ENCODE measurements at regions not wholly inside any gene's neighbourhood (a gene's known extent, or its start where the extent isn't known, plus 50 kb on each side); places are given as distances from the start of the nearest gene placed in this dataset.
"Not testable (repeated sequence)": the region's sequence is repeated elsewhere in the genome, so short reads cannot be mapped to it uniquely, and the experiment has no call there.

- not testable (repeated sequence) for DNase-seq (ENCODE audit: low spot score)
These were observed 136.6 kb downstream of the RTP5 start for GRCh38 chr2:242006091-242006634.

DNA sequence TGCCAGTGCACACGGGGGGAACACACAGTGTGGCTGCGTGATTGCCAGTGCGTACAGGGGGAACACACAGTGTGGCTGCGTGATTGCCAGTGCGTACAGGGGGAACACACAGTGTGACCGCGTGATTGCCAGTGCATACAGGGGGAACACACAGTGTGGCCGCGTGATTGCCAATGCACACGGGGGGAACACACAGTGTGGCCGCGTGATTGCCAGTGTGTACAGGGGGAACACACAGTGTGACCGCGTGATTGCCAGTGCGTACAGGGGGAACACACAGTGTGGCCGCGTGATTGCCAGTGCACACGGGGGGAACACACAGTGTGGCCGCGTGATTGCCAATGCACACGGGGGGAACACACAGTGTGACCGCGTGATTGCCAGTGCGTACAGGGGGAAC is 139.4 kb downstream of the RTP5 start:
- not testable (repeated sequence) for DNase-seq (ENCODE audit: low spot score)

DNA sequence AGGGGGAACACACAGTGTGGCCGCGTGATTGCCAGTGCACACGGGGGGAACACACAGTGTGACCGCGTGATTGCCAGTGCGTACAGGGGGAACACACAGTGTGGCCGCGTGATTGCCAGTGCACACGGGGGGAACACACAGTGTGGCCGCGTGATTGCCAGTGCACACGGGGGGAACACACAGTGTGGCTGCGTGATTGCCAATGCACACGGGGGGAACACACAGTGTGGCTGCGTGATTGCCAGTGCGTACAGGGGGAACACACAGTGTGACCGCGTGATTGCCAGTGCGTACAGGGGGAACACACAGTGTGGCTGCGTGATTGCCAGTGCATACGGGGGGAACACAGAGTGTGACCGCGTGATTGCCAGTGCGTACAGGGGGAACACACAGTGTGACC is 140.3 kb downstream of the RTP5 start:
- not testable (repeated sequence) for DNase-seq (ENCODE audit: low spot score)

- DNase-seq (ENCODE audit: low spot score), result peak; percentile 4
These were observed 141.0 kb downstream of the RTP5 start for GRCh38 chr2:242010252-242011166.

DNA sequence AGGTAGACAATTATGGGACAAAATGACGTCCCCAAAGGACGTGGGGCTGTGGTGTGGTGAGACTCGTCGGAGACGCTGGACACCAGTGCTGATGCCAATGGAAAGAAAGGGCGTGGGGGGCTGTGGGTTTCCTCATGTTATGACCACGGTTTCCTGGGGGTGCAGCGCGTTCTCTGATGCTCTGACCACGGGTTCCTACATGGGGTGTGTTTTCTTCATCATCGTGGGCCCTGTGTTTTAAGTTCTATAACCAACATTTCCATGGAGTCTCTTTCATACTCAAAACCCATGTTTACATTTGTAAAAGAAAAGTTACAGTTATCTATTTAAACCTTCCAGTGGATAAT is 141.6 kb downstream of the RTP5 start:
- no peak for DNase-seq (ENCODE audit: low spot score)

GRCh38 chr2:242011516-242011915 is 142.0 kb downstream of the RTP5 start:
- peak; percentile 22 for DNase-seq (ENCODE audit: low spot score)

DNA sequence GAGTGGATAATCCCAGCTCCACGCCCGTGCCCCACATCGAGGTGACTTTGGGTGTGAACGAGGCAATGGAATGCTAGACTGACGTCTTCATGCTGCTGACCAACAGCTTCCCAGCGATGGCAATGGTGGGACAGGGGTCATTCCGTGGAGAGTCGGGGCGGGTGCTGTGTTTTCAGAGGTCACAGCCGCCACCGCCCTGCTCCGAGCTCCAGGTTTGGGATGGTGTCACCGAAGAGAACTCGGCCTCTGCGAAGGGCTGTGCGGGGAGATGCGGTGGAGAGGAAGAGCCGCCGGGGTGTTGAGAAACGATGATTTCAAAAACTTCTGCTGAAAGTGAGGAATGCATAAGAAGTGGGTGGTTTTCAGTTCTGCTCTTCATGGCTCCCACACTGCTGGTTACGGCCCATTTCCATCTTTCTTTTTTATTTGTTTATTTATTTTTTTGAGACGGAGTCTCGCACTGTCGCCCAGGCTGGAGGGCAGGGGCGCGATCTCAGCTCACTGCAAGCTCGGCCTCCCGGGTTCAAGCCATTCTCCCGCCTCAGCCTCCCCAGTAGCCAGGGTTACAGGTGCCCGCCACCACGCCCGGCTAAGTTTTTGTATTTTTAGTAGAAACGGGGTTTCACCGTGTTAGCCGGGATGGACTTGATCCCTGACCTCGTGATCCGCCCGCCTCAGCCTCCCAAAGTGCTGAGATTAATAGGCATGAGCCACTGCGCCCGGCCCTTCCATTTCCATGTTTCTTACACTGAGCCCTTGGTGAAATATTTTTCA is 142.6 kb downstream of the RTP5 start:
- DNase-seq (ENCODE audit: low spot score), result no peak

DNA sequence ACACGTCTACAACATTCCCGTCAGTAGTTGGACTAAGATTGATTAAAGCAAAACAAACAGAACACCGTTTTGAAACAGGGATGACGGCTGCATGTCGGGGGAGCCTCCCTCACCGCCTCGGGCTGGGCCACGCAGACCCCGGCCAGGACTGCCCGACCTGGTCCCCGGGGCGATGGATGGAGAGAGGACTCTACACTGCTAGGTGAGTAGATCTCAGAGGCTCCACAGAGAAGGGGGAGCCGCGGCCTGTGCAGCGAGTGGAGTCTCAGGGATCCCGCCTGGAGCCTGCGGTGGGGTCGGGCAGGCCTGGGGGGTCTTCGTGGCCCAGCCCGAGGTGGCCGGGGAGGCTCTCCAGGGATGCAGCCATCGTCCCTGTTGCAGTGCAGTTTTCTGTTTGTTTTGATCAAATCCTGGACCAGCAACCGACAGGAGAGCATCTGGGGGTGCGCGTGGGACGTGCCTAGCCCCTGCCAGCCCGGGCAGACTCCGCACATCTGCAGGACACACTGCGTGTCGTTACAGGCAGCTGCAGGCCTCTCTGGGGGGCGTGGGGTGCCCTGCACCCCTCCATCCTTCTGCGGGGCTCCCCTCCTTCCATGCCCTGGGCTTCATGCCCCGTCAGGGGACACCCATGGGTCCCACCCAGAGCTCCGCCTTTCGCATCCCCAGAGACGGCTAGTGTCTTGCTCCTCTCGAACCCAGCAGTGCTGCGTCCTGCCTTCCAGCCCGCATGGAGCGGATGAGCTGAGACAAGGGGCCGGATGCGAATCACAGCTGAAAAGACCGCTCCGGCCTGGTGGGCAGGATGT is 143.6 kb downstream of the RTP5 start:
- DNase-seq (ENCODE audit: low spot score), result no peak

GRCh38 chr2:242013771-242014170 is 144.2 kb downstream of the RTP5 start:
- DNase-seq (ENCODE audit: low spot score), result peak; percentile 1

DNA sequence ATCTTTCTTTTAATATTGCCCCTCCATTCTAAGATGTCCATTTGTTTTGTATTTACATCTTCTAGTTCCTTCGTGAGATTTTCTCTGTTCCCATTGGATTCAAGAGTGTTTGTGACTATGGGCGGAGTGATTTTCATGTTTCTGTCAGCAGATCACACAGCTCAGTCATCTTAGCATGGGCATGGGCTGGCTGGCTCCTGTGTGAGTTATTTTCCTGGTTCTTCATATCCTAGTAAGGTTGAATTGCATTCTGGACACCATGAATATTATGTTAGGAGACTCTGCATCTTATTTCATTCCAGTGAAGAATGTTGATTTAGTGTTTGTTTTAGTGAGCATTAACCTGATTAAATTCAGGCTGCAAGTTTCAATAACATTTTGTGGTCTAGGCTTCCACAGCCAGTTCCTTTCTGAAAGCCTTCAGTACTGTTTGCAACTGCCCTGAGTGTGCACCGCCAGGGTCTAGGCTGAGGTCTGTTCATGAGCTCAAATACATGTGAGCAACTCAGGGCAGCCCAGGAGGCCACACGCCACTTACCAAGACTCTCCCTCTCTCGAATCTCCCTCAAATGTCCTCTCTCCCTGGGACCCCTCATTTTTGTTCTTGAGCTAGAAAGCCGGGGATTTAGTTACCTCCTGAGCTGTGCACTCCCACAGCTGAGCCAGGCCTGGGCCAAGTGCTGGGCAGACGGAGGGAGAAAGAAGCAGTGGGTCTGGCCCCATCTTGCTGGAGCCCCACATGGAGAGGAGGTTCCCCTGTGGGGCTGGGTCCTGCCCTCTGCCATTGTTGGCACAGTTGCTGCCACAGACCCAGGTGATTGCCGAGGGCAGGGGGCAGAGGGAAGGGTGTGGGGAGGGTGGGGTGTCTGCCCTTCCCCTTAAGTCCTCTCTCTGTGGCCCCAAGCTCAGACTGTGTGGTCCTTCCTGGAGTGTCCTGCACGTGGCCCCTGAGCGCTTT is 145.9 kb downstream of the RTP5 start:
- DNase-seq (ENCODE audit: low spot score), result no peak

DNA sequence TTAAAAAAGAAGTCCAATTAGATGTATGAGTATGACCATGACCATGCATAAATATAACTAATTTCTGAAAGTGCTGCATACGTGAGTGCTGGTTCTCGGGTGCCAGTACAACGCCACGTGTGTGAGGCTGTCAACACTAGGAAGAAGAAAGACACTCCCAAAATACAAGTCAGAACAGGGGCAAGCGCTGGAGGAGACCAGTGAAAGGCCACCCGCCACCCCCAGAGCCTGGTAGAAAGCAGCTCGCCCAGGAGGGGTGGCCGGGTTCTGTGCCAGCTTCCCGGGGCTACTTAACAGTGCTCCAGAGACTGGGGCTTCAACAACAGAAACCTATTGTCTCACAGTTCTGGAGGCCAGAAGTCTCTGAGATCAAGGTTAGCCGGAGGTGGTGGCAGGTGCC is 147.6 kb downstream of the RTP5 start:
- DNase-seq (ENCODE audit: low spot score), result no peak

DNA sequence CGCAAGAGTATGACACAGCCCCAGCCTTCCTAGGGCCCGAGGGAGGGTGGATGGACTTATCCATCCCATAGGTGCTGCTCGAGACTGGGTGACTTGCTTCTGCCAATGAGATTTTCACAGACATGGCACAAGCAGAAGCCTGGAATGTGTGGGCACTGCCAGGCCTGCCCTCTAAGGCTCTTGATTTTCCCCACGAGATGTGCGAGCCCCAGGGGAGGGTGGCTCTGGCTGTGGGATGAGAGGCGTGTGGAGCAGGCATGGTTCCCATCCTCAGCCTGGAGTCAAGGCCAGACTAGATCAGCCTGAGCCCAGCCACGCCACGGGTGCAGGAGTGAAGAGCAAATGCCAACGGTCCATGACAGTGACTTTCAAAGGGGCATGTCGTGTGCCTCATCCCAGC is 148.9 kb downstream of the RTP5 start:
- not testable (repeated sequence) for DNase-seq (ENCODE audit: low spot score)

DNA sequence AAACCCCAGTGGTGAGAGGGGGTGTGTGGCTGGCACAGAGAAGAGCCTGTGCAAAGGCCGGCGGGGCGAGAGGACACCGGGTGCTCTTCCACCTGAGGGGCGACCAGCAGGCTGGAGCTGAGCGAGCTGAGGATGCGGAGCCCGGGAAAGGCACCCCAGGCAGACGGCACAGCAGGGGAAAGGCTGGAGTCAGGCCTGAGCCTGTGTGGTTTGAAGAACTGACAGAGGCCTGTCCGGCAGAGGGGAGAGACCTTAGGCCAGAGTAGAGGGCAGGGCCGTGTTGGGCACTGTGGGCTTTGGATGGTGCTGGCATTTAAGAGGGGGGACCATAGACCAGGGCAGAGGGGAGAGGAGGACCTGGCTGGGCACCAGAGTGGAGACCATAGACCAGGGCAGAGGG is 149.8 kb downstream of the RTP5 start:
- no peak for DNase-seq (ENCODE audit: low spot score)

GRCh38 chr2:242020196-242021004 is 150.9 kb downstream of the RTP5 start:
- no peak for DNase-seq (ENCODE audit: low spot score)

DNA sequence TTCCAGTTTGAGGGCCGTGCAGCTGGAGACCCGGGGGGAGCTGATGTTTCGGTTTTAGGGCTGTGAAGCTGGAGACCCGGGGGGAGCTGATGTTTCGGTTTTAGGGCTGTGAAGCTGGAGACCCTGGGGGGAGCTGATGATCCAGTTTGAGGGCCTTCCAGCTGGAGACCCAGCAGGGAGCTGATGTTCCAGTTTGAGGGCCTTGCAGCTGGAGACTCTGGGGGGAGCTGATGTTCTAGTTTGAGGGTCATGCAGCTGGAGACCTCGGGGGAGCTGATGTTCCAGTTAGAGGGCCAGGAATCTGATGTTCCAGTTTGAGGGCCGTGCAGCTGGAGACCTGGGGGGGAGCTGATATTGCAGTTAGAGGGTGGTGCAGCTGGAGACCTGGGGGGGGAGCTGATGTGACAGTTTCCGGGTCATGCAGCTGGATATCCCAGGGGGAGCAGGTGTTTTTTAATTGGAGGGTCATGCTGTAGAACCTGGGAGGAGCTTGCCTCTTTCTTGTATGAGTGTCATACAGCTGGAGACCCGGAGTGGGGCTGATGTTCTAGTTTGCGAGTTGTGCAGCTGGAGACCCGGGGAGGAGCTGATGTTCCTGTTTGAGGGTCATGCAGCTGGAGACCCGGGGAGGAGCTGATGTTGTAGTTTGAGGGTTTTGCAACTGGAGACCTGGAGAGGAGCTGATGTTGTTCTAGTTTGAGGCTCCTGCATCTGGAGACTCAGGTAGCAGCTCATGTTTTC is 153.2 kb downstream of the RTP5 start:
- DNase-seq (ENCODE audit: low spot score), result no peak

GRCh38 chr2:242024751-242025355 is 155.3 kb downstream of the RTP5 start:
- no peak for DNase-seq (ENCODE audit: low spot score)

- no peak for DNase-seq (ENCODE audit: low spot score)
These were observed 158.3 kb downstream of the RTP5 start for GRCh38 chr2:242027676-242028450.
